H7 (cell line): ENCODE measurements at regions not wholly inside any gene's neighbourhood (a gene's known extent, or its start where the extent isn't known, plus 50 kb on each side); places are given as distances from the start of the nearest gene placed in this dataset.
"Not testable (repeated sequence)": the region's sequence is repeated elsewhere in the genome, so short reads cannot be mapped to it uniquely, and the experiment has no call there.

Experiments used
- DNase-seq: peaks from one replicate; pipeline ENCODE4 v3.0.0; 2012
- H3K27me3 ChIP-seq: 2 replicates; pipeline ENCODE4 v1.6.0; 2011; ENCODE audit warnings: mild to moderate bottlenecking, low read length; ENCODE audit not compliant: control insufficient read depth, insufficient read depth
- H3K36me3 ChIP-seq: replicated peaks from 2 replicates; pipeline ENCODE4 v1.5.1; 2011; ENCODE audit warnings: low read length; ENCODE audit not compliant: control insufficient read depth, insufficient read depth
- H3K4me3 ChIP-seq: 2 replicates; pipeline ENCODE4 v1.5.1; 2011; ENCODE audit warnings: low read depth, mild to moderate bottlenecking, control low read depth, low read length, moderate library complexity; ENCODE audit not compliant: insufficient read depth

DNA sequence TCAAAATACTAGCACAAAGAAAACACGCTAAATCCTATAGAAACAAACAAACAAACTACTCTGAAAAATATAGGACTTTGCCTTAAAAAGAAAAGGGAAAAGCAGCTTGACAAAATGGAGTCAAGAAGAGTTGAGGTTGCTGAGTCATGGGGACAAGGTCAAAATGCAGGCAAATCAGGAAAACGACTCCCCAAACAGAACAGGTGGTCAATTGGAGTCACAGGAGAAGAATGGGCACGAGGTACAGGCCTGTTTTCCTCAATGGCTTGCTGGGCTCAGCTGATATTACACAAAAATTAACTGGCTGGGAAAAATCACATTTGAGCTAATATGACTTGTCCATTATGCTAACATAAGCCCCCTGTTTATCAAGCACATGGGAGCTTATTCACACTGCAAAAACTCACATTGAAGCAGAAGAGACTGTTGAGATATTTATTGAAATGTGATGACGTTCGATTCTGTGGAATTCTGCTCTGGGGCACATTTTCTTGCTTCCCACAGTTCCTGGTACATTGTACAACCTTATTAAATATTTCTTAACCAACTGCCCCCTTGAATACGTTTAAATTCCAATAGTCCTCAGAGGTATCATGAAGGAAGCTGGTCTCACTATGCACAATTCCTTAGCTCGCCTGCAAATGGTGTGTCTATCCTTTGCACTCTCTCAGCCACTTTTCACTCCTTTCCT, 1622.1 kb downstream of the STIM2 start:
- Histone ChIP-seq H3K36me3 (no peaks in the 10 kb centered on the region), H3K27me3 (no peaks in the 10 kb centered on the region), H3K4me3 (no peak overlapping the region)
- DNase-seq = no peak

DNA sequence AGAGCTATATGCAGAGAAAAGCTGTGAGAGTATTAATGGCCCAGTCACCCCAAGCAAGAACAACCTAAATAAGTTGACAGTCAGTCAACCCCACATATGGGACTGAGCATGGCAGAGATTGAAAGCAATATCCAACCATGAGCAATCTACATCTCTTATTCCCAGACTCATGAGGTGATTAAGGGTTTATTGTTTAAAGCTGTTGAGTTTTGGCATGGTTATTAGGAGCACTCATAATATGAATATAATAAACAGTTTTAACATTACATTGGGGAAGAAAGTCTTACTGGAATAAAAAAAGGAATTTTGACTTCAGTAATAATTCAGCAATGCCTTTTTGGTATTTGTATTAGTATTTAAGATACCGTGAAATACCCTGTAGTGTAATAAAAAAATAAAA, 1627.4 kb downstream of the STIM2 start:
- H3K27me3 ChIP-seq = no peaks in the 10 kb centered on the region
- H3K4me3 ChIP-seq = no peak overlapping the region
- no peaks in the 10 kb centered on the region for H3K36me3 ChIP-seq
- no peak for DNase-seq

DNA sequence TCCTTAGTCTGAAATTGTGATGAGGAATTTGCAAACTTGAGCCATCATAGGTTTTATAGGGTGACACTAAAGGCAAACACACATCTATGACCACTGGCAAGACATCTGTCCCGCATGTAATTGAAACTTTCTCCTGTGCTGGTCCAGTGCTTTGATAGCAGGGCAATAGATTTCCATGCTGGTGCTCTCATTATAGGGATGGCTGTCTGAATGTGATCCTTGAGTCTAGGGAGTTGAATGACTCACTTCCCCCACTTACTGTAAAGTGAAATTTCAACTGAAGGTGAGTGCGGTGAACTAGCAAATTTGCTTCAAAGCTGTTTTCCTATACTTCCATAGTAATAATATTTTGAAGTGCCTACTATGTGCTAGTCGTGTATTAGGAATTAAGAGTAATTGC, 1630.0 kb downstream of the STIM2 start:
- H3K36me3 ChIP-seq = no peaks in the 10 kb centered on the region
- no peaks in the 10 kb centered on the region for H3K27me3 ChIP-seq
- H3K4me3 ChIP-seq = no peak overlapping the region
- DNase-seq = no peak

DNA sequence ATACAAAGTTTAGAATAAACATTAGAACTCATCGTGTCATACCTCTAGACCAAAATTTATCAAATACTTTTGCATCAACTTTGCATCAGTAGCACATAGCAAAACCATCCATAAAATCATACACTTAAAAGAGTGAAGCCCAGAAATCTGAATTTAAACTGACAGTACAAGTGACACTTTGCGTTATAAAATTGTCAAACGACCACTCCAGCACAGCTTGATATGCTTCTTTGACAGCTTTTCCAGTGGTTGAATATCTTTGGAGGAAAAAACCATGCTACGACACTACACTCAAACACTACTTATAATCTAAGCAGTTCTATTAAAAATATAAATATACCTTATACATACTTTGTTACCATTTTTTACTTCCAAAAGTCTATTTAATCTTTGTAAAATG, 1644.4 kb downstream of the STIM2 start:
- Histone ChIP-seq H3K36me3 (no peaks in the 10 kb centered on the region), H3K4me3 (no peak overlapping the region), H3K27me3 (no peaks in the 10 kb centered on the region)
- no peak for DNase-seq

DNA sequence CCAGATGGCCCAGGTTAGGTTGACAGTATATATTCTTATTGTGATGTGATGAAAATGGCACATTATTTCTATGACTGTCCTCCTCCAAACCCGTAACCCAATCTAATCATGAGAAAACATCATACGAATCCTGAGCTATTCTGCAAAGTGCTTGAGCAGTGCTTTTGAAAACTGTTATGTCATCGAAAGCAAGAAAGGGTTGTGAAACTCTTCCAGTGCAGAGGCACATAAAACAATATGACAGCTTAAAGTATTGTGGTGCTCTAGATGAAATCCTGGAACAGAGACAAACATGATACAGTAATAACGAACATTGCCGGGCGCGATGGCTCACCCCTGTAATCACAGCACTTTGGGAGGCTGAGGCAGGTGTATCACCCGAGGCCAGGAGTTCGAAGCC, 1648.0 kb downstream of the STIM2 start:
- no peak overlapping the region for H3K4me3 ChIP-seq
- DNase-seq = no peak
- no peaks in the 10 kb centered on the region for H3K36me3 ChIP-seq
- no peaks in the 10 kb centered on the region for H3K27me3 ChIP-seq

DNA sequence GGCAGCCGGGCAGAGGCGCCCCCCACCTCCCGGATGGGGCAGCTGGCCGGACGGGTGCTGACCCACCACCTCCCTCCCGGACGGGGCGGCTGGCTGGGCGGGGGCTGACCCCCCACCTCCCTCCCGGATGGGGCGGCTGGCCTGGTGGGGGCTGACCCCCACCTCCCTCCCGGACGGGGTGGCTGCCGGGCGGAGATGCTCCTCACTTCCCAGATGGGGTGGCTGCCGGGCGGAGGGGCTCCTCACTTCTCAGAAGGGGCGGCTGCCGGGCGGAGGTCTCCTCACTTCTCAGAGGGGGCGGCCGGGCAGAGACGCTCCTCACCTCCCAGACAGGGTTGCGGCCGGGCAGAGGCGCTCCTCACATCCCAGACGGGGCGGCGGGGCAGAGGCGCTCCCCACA, 1654.1 kb downstream of the STIM2 start:
- H3K27me3 ChIP-seq, DNase-seq, H3K4me3 ChIP-seq: not testable (repeated sequence)

DNA sequence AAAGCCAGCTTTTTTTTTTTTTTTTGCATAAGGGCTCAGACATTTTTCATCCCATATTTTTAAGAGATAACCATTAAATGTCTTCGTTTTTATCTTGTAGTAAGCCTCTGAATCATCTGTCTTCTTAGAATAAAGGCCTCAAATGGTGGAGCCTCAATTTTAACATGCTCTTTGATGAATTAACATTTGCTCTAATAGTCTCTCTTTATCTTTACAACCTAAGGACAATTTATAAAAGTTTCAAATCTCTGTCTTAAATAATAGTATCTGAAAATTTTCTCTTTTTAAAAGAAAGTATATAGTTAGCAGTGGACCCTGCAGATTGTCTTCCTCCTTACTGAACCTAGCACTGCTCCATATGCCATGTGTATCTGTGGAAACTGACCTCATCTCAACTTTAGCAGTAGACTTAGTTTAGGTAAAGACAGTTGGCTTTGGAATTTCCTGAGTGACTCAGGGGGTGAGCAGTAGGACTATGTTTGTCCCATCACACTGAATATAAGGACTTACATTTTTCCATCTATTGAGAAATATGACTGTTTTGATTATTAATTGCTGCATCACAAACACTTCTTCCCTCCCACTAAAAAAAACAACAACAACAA, 1658.0 kb downstream of the STIM2 start:
- Histone ChIP-seq H3K36me3 (no peaks in the 10 kb centered on the region), H3K4me3 (no peak overlapping the region), H3K27me3 (no peaks in the 10 kb centered on the region)
- DNase-seq = no peak

More for the DNA sequence above, 1654.1 kb downstream of the STIM2 start:
- H3K36me3 ChIP-seq = not testable (repeated sequence)

DNA sequence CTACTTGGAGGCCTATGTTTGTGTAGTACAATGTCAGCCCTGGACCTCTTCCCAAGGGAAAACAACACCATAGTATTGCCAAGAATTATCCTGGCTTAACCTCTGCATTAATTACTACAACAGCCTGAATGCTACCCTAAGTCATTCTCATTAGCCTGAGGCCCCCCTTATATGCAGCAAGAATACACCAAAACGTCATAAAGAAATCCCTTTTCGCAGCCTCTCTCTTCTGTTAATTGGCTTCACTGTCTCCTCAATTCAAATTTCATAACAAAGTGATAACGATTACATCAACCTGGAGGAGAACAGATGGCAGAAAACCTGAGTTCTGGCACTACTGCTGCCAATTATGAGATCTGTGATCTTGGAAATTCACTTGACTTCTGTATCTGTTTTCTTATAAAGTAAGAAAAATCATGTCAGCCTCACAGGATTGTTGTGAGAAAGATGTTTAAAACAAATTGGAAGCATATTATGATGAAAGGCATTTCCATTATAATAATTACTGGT, 1663.1 kb downstream of the STIM2 start:
- H3K4me3 ChIP-seq = no peak overlapping the region
- no peak for DNase-seq

DNA sequence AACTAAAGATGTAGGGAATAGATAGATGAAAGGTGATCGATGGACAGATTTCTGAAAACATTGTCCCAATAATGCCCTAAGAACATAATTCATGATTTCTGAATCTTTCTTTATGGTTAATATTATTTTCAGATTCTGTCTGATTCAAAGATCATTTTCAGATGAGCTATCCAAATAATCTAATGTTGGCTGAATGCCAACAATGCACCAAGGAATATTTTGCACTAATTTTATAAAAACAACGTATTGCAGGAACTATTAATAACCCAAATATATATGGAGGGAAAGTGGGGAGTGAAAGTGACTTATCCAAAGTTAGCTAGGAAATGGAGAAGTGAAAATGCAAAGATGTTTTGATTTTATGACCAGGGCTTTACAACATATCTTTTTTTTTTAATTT, 1675.5 kb downstream of the STIM2 start:
- DNase-seq = no peak
- no peaks in the 10 kb centered on the region for H3K27me3 ChIP-seq
- H3K4me3 ChIP-seq = no peak overlapping the region
- H3K36me3 ChIP-seq = no peaks in the 10 kb centered on the region

More for the DNA sequence above, 1663.1 kb downstream of the STIM2 start:
- Histone ChIP-seq H3K27me3 (no peaks in the 10 kb centered on the region), H3K36me3 (no peaks in the 10 kb centered on the region)

DNA sequence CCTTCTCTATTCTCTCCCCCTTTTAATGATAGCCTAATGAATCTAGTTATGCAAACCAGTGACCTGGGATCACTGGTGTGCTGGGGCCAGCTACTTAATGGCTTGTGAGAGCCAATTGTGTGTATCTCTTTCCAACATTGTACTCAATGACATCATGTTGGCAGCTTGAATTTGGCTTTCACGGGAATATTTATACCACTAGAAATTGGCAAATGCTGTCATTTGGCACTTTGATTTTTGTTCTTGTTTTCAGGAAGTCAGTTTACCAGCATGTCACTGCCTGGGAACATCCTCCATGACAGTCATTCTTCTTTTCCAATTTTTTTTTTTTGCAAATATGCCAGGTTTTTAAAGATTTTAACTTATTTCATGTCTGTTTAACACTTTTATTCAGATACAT, 1685.3 kb downstream of the STIM2 start:
- H3K4me3 ChIP-seq = no peak overlapping the region
- DNase-seq = no peak
- no peaks in the 10 kb centered on the region for H3K36me3 ChIP-seq
- H3K27me3 ChIP-seq = no peaks in the 10 kb centered on the region

DNA sequence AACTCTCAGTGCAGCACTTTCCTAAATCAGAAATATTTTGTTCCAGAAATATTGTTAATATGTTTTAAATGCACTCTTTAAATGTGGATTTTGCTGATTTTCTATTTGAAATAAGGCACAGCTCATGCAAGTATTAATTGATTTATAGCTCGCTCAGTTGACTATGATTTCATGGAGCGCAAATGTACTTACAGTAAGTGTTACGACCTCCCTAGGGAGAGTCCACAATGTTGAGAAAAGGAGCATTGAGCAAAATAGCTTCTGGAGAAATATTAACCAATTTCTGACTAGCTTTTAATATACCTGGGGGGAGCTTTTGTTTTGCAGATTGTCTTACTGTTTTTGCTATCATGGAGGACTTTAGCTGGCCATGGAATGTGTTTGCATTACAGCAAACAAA, 1687.5 kb downstream of the STIM2 start:
- Histone ChIP-seq H3K27me3 (no peaks in the 10 kb centered on the region), H3K4me3 (no peak overlapping the region), H3K36me3 (no peaks in the 10 kb centered on the region)
- no peak for DNase-seq

DNA sequence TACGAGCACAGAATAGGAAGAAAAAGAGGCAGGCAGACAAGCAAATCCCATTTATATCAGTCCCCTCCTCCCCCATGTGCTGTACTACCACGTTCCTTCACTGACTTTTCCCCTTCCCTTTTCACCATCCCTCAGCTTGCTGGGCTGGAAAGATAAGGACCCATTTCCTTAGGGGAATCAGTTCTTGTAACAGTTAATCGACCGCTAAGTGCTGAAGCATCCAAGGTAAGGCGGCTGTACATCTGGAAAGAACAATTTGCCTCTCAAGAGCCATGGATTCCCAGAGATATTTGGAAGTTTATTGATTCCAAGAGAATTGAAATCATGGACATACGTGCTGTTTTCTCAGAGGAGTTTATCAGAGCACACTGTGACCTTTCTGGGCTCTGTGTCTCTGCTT, 1688.0 kb downstream of the STIM2 start:
- H3K36me3 ChIP-seq = no peaks in the 10 kb centered on the region
- no peaks in the 10 kb centered on the region for H3K27me3 ChIP-seq
- no peak overlapping the region for H3K4me3 ChIP-seq
- DNase-seq = peak; percentile 4

DNA sequence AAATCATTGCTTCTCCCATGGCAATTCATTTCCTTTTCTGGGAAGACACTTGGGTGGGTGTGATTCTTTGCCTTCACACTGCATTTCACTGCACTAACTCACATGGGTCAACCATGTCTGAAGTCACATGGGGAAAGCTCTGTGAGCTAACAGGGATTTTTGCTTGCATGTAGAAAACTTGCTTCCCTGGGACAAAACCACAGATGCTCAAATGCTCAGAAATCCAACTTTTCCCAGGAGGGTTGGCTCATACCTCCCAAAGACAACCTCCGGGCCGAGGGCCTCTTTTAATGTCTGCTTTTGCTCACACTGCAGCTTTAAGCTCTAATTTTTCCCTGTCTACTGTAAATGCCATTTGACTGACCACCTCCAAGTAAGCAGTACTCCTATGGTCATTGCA, 1695.2 kb downstream of the STIM2 start:
- Histone ChIP-seq H3K27me3 (no peaks in the 10 kb centered on the region), H3K4me3 (no peak overlapping the region), H3K36me3 (no peaks in the 10 kb centered on the region)
- no peak for DNase-seq

DNA sequence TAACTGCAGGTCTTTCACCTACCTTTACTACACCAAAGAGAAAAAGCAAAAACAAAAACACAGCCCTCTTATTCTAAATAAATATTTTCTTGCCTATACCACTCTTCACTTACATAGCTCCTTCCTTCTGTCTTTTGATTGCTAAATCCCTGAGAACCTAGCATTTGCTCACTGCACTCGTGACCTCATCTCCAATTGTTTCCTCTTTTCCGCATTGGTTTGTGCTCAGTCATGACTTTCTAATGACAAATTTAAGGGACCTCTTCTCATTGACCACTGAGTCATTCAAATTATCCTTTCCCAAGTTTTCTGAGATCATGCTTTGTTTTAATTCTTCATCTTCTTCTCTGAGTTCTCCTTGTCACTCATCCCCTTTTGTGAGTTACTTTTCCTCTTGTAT, 1697.1 kb downstream of the STIM2 start:
- no peaks in the 10 kb centered on the region for H3K36me3 ChIP-seq
- H3K4me3 ChIP-seq = no peak overlapping the region
- no peaks in the 10 kb centered on the region for H3K27me3 ChIP-seq
- no peak for DNase-seq

DNA sequence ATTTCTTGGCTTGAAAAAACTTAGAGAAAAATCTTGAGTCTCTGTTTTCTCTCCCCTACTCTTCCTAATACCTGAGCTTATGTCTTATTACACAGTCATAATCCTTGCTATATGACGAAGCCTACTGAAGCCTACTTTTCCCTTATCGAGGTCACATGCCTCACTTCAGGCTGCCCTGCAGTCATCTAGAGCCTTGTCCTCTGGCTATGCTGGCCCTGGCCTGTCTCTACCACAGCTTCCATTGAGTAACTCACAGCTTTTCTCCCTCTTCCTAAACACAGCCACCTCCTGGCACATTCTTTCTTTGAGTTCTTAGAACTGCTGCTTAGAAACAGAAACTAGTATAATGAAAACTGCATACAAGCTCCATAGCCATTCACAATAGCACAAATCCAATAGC, 1698.3 kb downstream of the STIM2 start:
- no peak overlapping the region for H3K4me3 ChIP-seq
- DNase-seq = no peak
- H3K36me3 ChIP-seq = no peaks in the 10 kb centered on the region
- no peaks in the 10 kb centered on the region for H3K27me3 ChIP-seq
